Kidney (tissue), 13 donors: ENCODE measurements at regions not wholly inside any gene's neighbourhood (a gene's known extent, or its start where the extent isn't known, plus 50 kb on each side); places are given as distances from the start of the nearest gene placed in this dataset.
"Not testable (repeated sequence)": the region's sequence is repeated elsewhere in the genome, so short reads cannot be mapped to it uniquely, and the experiment has no call there.

Source experiments
- DNase-seq, 5 donors: peaks; one replicate each; pipeline ENCODE4 v3.0.0-alpha.2; 2013 to 2020
- FAIRE-seq: peaks from 2 replicates; lab custom pipeline; 2012; peaks lifted over from hg19 to GRCh38; lab: Jason Lieb, UNC
- H3K27ac ChIP-seq, 2 donors: one replicate each; pipeline ENCODE4 v1.7.0; 2013; ENCODE audit warnings: low read depth in 2 of 2, low read length in 2 of 2, inconsistent platforms in 1 of 2
- H3K27me3 ChIP-seq: one replicate; pipeline ENCODE4 v1.7.1; 2013; ENCODE audit warnings: low read length, inconsistent platforms; ENCODE audit not compliant: control insufficient read depth, insufficient read depth
- H3K36me3 ChIP-seq, 3 donors: one replicate each; pipeline versions ENCODE4 v1.7.0 to v1.7.1; 2013; ENCODE audit warnings: low read length in 3 of 3, control low read depth in 1 of 3, inconsistent platforms in 1 of 3; ENCODE audit not compliant: insufficient read depth in 3 of 3, control insufficient read depth in 2 of 3
- H3K4me1 ChIP-seq, 3 donors: one replicate each; pipeline versions ENCODE4 v1.7.0 to v1.7.1; 2013; ENCODE audit warnings: low read length in 3 of 3, inconsistent platforms in 1 of 3, low read depth in 1 of 3; ENCODE audit not compliant: control insufficient read depth in 2 of 3, insufficient read depth in 2 of 3
- H3K4me3 ChIP-seq, 3 donors: one replicate each; pipeline versions ENCODE4 v1.7.0 to v1.8.1; 2013; ENCODE audit warnings: low read length in 3 of 3, control low read depth in 1 of 3, inconsistent platforms in 1 of 3
- H3K9ac ChIP-seq, 3 donors: one replicate each; pipeline versions ENCODE4 v1.7.0 to v1.7.1; 2013; ENCODE audit warnings: low read length in 3 of 3, control low read depth in 1 of 3, inconsistent platforms in 1 of 3
- H3K9me3 ChIP-seq, 3 donors: one replicate each; pipeline versions ENCODE4 v1.7.0 to v1.7.1; 2013; ENCODE audit warnings: low read length in 3 of 3, control low read depth in 1 of 3, inconsistent platforms in 1 of 3; ENCODE audit not compliant: control insufficient read depth in 2 of 3, insufficient read depth in 1 of 3
- intact Hi-C: fragments of 100-400 bp; cut with DNase I; formaldehyde crosslinking; loops from one replicate; pipeline ENCODE4 v1.11.1; 2022
- TF ChIP-seq, protein P1 (sequence below): IDR thresholded peaks from 3 replicates; pipeline ENCODE4 v1.5.1; 2012; ENCODE audit warnings: mild to moderate bottlenecking, moderate library complexity, borderline replicate concordance; ENCODE audit not compliant: insufficient read depth; ENCODE audit errors: extremely low read depth
- donor health status: control.
- donor health status: control.
- donor health status: control.
- donor health status: control.
- donor health status: control.
- donor health status: DM: yes; HTN: yes; CAD: no.
- donor health status: Normal renal cell carcinoma (clear cell type).

DNA sequence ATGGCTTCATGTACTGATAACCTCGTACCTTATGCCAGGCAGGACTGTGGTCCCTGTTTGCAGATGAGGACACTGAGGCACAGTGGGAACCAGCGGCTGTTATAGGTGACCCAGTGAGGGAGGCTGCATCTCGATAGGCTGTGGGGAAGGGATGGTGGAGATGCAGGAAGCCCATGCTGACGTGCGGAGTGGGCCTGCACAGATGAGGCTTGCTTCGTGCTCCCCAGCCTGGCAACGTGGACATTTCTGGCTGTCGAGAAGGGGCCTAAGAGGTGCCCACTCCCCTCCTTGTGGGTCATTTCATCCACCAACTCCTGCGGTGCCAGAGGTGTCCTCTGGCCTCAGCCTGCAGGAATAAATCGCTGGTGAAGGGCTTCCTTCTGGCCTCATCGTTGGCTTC, 107.4 kb downstream of the SLC25A47 start:
- Histone ChIP-seq H3K36me3 (no peaks in the 10 kb centered on the region), H3K4me3 (no peak overlapping the region), H3K27me3 (no peaks in the 10 kb centered on the region), H3K4me1 (peaks cover 0 to 2% (median 0%) of the 10 kb centered on the region in 3 donors), H3K27ac (no peak overlapping the region), H3K9ac (no peak overlapping the region), H3K9me3 (no peaks in the 10 kb centered on the region)
- DNase-seq (no peak), FAIRE-seq (no peak)
- TF ChIP-seq, protein P1, sequence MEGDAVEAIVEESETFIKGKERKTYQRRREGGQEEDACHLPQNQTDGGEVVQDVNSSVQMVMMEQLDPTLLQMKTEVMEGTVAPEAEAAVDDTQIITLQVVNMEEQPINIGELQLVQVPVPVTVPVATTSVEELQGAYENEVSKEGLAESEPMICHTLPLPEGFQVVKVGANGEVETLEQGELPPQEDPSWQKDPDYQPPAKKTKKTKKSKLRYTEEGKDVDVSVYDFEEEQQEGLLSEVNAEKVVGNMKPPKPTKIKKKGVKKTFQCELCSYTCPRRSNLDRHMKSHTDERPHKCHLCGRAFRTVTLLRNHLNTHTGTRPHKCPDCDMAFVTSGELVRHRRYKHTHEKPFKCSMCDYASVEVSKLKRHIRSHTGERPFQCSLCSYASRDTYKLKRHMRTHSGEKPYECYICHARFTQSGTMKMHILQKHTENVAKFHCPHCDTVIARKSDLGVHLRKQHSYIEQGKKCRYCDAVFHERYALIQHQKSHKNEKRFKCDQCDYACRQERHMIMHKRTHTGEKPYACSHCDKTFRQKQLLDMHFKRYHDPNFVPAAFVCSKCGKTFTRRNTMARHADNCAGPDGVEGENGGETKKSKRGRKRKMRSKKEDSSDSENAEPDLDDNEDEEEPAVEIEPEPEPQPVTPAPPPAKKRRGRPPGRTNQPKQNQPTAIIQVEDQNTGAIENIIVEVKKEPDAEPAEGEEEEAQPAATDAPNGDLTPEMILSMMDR, result no peak
- intact Hi-C loops, result no loop called here

DNA sequence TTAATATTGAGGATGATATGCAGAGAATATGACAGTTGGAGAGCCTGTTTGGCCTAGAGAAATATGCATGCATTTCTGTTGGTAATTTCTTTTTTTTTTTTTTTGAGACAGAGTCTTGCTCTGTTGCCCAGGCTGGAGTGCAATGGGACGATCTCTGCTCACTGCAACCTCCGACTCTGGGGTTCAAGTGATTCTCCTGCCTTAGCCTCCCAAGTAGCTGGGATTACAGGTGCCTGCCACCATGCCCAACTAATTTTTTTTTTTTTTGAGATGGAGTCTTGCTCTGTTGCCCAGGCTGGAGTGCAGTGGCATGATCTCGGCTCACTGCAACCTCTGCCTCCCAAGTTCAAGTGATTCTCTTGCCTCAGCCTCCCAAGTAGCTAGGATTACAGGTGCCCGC, 108.3 kb downstream of the SLC25A47 start:
- FAIRE-seq, intact Hi-C loops, H3K27ac ChIP-seq, H3K36me3 ChIP-seq, H3K9me3 ChIP-seq, H3K4me1 ChIP-seq, DNase-seq, H3K9ac ChIP-seq, H3K4me3 ChIP-seq, H3K27me3 ChIP-seq: not testable (repeated sequence)

DNA sequence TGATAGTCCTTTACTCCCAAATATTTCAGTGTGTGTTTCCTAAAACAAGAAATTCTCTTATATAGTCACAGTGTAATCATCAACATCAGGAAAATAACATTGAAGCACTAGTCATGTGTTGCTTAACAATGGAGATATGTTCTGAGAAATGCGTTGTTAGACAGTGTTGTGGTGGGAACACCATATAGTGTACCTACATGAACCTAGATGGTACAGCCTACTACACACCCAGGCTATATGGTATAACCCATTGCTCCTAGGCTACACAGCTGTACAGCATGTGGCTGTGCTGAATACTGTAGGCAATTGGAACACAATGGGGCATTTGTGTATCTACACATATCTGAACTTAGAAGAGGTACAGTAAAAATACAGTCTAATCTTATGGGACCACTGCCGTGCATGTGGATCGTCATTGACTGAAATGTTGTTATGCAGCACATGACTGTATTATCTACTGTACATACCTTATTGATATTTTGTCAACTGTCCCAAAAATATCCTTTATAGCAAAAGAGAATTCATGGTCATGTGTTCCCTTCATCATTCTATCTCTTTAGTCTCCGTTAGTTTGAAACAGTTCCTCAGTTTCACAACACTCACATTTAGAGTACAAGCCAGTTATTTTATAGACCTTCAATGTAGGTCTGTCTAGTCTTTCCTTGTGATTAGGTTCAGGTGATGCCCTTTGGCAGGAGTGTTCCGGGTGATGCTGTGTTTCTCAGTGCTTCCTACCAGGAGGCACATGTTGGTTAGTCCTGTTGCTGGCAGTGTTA, 109.7 kb downstream of the SLC25A47 start:
- intact Hi-C loops, result no loop called here
- DNase-seq, result no peak
- H3K4me3 ChIP-seq, result no peak overlapping the region
- H3K27me3 ChIP-seq, result no peaks in the 10 kb centered on the region
- no peak overlapping the region for H3K9ac ChIP-seq
- no peaks in the 10 kb centered on the region for H3K36me3 ChIP-seq
- peaks cover 0 to 3% (median 0%) of the 10 kb centered on the region in 3 donors for H3K4me1 ChIP-seq
- TF ChIP-seq, protein P1, result no peak
- no peak overlapping the region for H3K27ac ChIP-seq
- FAIRE-seq, result no peak
- H3K9me3 ChIP-seq, result no peaks in the 10 kb centered on the region

DNA sequence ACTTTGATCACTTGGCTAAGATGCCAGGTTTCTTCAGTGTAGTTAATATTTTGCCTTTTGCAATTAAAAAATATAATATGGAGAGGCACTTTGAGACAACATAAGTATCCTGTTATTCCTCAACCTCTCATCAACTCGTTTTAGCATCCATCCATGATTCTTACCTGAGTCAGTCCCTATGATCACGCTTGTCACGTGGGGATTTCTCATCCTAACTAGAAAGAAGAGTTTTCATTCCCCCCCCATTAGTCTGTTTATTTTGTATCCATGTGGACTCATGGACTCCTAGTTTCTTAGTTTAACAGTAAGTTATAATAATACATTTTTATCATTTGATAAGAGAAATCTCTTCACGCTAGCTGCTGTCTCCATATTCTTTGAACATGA, 110.3 kb downstream of the SLC25A47 start:
- Histone ChIP-seq H3K4me3 (no peak overlapping the region), H3K27ac (no peak overlapping the region), H3K4me1 (peaks cover 0 to 3% (median 0%) of the 10 kb centered on the region in 3 donors), H3K9me3 (no peaks in the 10 kb centered on the region), H3K27me3 (no peaks in the 10 kb centered on the region), H3K36me3 (no peaks in the 10 kb centered on the region), H3K9ac (no peak overlapping the region)
- intact Hi-C loops, result no loop called here
- no peak for FAIRE-seq
- TF ChIP-seq, protein P1, result no peak
- no peak for DNase-seq
